GM23338 (cell line): ENCODE measurements at regions not wholly inside any gene's neighbourhood (a gene's known extent, or its start where the extent isn't known, plus 50 kb on each side); places are given as distances from the start of the nearest gene placed in this dataset.

Experiments
- CREB1 ChIP-seq: fragments of 250-450 bp; sonication (Bioruptor Pico); IDR thresholded peaks from 2 replicates; pipeline ENCODE4 v1.5.0; 2020; ENCODE audit warnings: low read depth, mild to moderate bottlenecking, moderate library complexity
- EZH2 ChIP-seq: fragments of 200-600 bp; sonication (generic); IDR thresholded peaks from one replicate; pipeline ENCODE4 v1.8.0; 2017; ENCODE audit warnings: antibody characterized with exemption, mild to moderate bottlenecking, low read depth; ENCODE audit not compliant: unreplicated experiment
- EZH2phosphoT487 ChIP-seq: fragments of 200-600 bp; sonication (generic); IDR thresholded peaks from one replicate; pipeline ENCODE4 v1.8.1; 2018; ENCODE audit warnings: antibody characterized with exemption; ENCODE audit not compliant: unreplicated experiment
- JUNB ChIP-seq: IDR thresholded peaks from one replicate; pipeline ENCODE4 v1.6.1; 2016; ENCODE audit warnings: antibody characterized with exemption; ENCODE audit not compliant: unreplicated experiment
- POLR2AphosphoS5 ChIP-seq: IDR thresholded peaks from 2 replicates; pipeline ENCODE4 v1.6.1; 2016; ENCODE audit warnings: antibody characterized with exemption, low read depth
- REST ChIP-seq: IDR thresholded peaks from one replicate; pipeline ENCODE4 v1.6.1; 2018; ENCODE audit warnings: antibody characterized with exemption; ENCODE audit not compliant: unreplicated experiment
- TF ChIP-seq, protein P1 (sequence below), 2 experiments: fragments of 200-600 bp in 1 of 2; sonication (generic) in 1 of 2; conservative IDR thresholded peaks; 2 replicates each; pipeline versions ENCODE4 v1.5.1 to v1.6.1; 2016 to 2017; ENCODE audit warnings: antibody characterized with exemption in 2 of 2, low read depth in 2 of 2, mild to moderate bottlenecking in 2 of 2, moderate library complexity in 1 of 2
- TF ChIP-seq, protein P2 (sequence below): fragments of 250-450 bp; sonication (Bioruptor Pico); IDR thresholded peaks from 2 replicates; pipeline ENCODE4 v1.5.0; 2020; ENCODE audit warnings: mild to moderate bottlenecking, moderate library complexity

GRCh38 chr2:36031471-36031870, 324.1 kb upstream of the CRIM1 start:
- TF ChIP-seq, protein P1, sequence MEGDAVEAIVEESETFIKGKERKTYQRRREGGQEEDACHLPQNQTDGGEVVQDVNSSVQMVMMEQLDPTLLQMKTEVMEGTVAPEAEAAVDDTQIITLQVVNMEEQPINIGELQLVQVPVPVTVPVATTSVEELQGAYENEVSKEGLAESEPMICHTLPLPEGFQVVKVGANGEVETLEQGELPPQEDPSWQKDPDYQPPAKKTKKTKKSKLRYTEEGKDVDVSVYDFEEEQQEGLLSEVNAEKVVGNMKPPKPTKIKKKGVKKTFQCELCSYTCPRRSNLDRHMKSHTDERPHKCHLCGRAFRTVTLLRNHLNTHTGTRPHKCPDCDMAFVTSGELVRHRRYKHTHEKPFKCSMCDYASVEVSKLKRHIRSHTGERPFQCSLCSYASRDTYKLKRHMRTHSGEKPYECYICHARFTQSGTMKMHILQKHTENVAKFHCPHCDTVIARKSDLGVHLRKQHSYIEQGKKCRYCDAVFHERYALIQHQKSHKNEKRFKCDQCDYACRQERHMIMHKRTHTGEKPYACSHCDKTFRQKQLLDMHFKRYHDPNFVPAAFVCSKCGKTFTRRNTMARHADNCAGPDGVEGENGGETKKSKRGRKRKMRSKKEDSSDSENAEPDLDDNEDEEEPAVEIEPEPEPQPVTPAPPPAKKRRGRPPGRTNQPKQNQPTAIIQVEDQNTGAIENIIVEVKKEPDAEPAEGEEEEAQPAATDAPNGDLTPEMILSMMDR (conservative IDR thresholded peaks at IDR 0.05; ENCODE audit: low read depth in 2 of 2), result no peak
- TF ChIP-seq JUNB (no peak), EZH2 (no peak), REST (no peak), POLR2AphosphoS5 (no peak), EZH2phosphoT487 (no peak), CREB1 (CRISPR knock-in tag) (no peak)
- TF ChIP-seq, protein P2, sequence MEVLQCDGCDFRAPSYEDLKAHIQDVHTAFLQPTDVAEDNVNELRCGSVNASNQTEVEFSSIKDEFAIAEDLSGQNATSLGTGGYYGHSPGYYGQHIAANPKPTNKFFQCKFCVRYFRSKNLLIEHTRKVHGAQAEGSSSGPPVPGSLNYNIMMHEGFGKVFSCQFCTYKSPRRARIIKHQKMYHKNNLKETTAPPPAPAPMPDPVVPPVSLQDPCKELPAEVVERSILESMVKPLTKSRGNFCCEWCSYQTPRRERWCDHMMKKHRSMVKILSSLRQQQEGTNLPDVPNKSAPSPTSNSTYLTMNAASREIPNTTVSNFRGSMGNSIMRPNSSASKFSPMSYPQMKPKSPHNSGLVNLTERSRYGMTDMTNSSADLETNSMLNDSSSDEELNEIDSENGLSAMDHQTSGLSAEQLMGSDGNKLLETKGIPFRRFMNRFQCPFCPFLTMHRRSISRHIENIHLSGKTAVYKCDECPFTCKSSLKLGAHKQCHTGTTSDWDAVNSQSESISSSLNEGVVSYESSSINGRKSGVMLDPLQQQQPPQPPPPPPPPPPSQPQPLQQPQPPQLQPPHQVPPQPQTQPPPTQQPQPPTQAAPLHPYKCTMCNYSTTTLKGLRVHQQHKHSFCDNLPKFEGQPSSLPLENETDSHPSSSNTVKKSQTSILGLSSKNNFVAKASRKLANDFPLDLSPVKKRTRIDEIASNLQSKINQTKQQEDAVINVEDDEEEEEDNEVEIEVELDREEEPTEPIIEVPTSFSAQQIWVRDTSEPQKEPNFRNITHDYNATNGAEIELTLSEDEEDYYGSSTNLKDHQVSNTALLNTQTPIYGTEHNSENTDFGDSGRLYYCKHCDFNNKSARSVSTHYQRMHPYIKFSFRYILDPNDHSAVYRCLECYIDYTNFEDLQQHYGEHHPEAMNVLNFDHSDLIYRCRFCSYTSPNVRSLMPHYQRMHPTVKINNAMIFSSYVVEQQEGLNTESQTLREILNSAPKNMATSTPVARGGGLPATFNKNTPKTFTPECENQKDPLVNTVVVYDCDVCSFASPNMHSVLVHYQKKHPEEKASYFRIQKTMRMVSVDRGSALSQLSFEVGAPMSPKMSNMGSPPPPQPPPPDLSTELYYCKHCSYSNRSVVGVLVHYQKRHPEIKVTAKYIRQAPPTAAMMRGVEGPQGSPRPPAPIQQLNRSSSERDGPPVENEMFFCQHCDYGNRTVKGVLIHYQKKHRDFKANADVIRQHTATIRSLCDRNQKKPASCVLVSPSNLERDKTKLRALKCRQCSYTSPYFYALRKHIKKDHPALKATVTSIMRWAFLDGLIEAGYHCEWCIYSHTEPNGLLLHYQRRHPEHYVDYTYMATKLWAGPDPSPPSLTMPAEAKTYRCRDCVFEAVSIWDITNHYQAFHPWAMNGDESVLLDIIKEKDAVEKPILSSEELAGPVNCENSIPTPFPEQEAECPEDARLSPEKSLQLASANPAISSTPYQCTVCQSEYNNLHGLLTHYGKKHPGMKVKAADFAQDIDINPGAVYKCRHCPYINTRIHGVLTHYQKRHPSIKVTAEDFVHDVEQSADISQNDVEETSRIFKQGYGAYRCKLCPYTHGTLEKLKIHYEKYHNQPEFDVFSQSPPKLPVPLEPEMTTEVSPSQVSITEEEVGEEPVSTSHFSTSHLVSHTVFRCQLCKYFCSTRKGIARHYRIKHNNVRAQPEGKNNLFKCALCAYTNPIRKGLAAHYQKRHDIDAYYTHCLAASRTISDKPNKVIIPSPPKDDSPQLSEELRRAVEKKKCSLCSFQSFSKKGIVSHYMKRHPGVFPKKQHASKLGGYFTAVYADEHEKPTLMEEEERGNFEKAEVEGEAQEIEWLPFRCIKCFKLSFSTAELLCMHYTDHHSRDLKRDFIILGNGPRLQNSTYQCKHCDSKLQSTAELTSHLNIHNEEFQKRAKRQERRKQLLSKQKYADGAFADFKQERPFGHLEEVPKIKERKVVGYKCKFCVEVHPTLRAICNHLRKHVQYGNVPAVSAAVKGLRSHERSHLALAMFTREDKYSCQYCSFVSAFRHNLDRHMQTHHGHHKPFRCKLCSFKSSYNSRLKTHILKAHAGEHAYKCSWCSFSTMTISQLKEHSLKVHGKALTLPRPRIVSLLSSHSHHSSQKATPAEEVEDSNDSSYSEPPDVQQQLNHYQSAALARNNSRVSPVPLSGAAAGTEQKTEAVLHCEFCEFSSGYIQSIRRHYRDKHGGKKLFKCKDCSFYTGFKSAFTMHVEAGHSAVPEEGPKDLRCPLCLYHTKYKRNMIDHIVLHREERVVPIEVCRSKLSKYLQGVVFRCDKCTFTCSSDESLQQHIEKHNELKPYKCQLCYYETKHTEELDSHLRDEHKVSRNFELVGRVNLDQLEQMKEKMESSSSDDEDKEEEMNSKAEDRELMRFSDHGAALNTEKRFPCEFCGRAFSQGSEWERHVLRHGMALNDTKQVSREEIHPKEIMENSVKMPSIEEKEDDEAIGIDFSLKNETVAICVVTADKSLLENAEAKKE (CRISPR knock-in tag), result no peak
